PC-3 (cell line): ENCODE measurements at regions not wholly inside any gene's neighbourhood (a gene's known extent, or its start where the extent isn't known, plus 50 kb on each side); places are given as distances from the start of the nearest gene placed in this dataset.

Source experiments
- ATAC-seq: fragments of 200-7000 bp; cut with Tn5 transposase; 2 replicates; pipeline ENCODE4 v1.9.1; 2020; ENCODE audit warnings: mild to moderate bottlenecking, moderate library complexity
- BruUV-seq: library from RNA; stranded (reverse); fragments of 400-500 nt; replicated peaks from 2 replicates; lab custom pipeline; 2021; lab: Mats Ljungman, UMichigan
- CTCF ChIA-PET: fragments of 300-600 bp; sonication (Branson Sonifier 250); formaldehyde crosslinking; loops from one replicate; lab custom pipeline; 2022; ENCODE audit warnings: antibody characterized with exemption; lab: Charles Lee
- POLR2A ChIA-PET: fragments of 300-600 bp; sonication (Branson Sonifier 250); formaldehyde crosslinking; loops from one replicate; lab custom pipeline; 2022; ENCODE audit warnings: antibody characterized with exemption; ENCODE audit not compliant: unreplicated experiment; lab: Charles Lee
- DNase-seq: peaks from one replicate; pipeline ENCODE4 v3.0.0-alpha.2; 2015
- H2AFZ ChIP-seq: fragments of 300-600 bp; sonication (generic); 2 replicates; pipeline ENCODE4 v1.6.0; 2016; ENCODE audit warnings: antibody characterized with exemption, low read length
- H3F3A ChIP-seq: fragments of 300-600 bp; sonication (generic); one replicate; pipeline ENCODE4 v1.6.0; 2017; ENCODE audit warnings: antibody characterized with exemption, low read length, control low read depth, mild to moderate bottlenecking; ENCODE audit not compliant: unreplicated experiment
- H3K27ac ChIP-seq: fragments of 300-600 bp; sonication (generic); 2 replicates; pipeline ENCODE4 v1.5.1; 2016; ENCODE audit warnings: mild to moderate bottlenecking, low read length
- H3K27me3 ChIP-seq: fragments of 300-600 bp; sonication (generic); 2 replicates; pipeline ENCODE4 v1.6.1; 2016; ENCODE audit warnings: low read length, mixed read lengths
- H3K36me3 ChIP-seq: fragments of 300-600 bp; sonication (generic); 2 replicates; pipeline ENCODE4 v1.6.1; 2016; ENCODE audit warnings: low read depth, mixed run types, low read length, mixed read lengths
- H3K4me1 ChIP-seq: fragments of 300-600 bp; sonication (generic); 2 replicates; pipeline ENCODE4 v1.5.1; 2016; ENCODE audit warnings: low read length; ENCODE audit not compliant: insufficient read depth
- H3K4me2 ChIP-seq: fragments of 300-600 bp; sonication (generic); 2 replicates; pipeline ENCODE4 v1.6.0; 2016; ENCODE audit warnings: low read length
- H3K4me3 ChIP-seq: fragments of 300-600 bp; sonication (generic); 2 replicates; pipeline ENCODE4 v1.5.1; 2016; ENCODE audit warnings: mild to moderate bottlenecking, low read length, mixed read lengths
- H3K79me2 ChIP-seq: fragments of 300-600 bp; sonication (generic); 2 replicates; pipeline ENCODE4 v1.6.1; 2017; ENCODE audit warnings: low read length, mixed read lengths
- H3K9ac ChIP-seq: fragments of 300-600 bp; sonication (generic); 2 replicates; pipeline ENCODE4 v1.6.0; 2016; ENCODE audit warnings: mild to moderate bottlenecking, low read length
- H3K9me2 ChIP-seq: fragments of 300-600 bp; sonication (generic); replicated peaks from 2 replicates; pipeline ENCODE4 v1.6.1; 2016; ENCODE audit warnings: mixed run types, low read length, mixed read lengths
- H3K9me3 ChIP-seq: fragments of 300-600 bp; sonication (generic); 2 replicates; pipeline ENCODE4 v1.6.1; 2016; ENCODE audit warnings: low read length, mixed read lengths
- H4K20me1 ChIP-seq: fragments of 300-600 bp; sonication (generic); 2 replicates; pipeline ENCODE4 v1.6.1; 2016; ENCODE audit warnings: low read length, mixed read lengths
- EZH2 ChIP-seq: fragments of 300-600 bp; sonication (generic); IDR thresholded peaks from one replicate; pipeline ENCODE4 v1.6.1; 2017; ENCODE audit warnings: antibody characterized with exemption, mild to moderate bottlenecking, low read length; ENCODE audit not compliant: unreplicated experiment
- EZH2phosphoT487 ChIP-seq: fragments of 300-600 bp; sonication (generic); IDR thresholded peaks from 2 replicates; pipeline ENCODE4 v1.6.1; 2018; ENCODE audit warnings: mild to moderate bottlenecking, antibody characterized with exemption, low read length, borderline replicate concordance
- intact Hi-C: fragments of 100-400 bp; cut with micrococcal nuclease; formaldehyde crosslinking; loops from 2 replicates; pipeline ENCODE4 v1.9.0; 2023
- TF ChIP-seq, protein P1 (sequence below): fragments of 300-600 bp; sonication (generic); conservative IDR thresholded peaks from 2 replicates; pipeline ENCODE4 v1.5.1; 2017; ENCODE audit warnings: antibody characterized with exemption, low read depth, mild to moderate bottlenecking, low read length

DNA sequence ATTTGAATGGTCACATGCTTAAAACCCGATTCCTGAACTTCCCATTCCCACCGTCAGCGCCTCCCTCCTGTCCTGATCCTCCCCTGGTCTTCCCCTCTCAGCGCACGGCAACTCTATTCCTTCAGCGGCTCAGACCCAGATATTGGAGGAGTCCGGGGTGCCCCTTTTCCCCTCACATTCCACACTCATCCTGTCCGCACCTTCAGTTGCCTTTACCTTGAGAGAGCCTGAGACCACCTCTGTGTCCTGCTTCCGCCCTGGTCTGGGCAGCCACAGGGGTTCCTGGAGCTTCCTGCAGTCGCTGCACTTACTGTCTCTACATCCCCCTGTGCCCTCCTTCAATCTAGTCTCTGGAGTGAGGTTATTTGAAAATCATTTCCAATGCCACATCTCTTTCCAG, 193.4 kb downstream of the BCAS1 start:
- BruUV-seq: no TSS peak
- TF ChIP-seq EZH2phosphoT487 (no peak), EZH2 (no peak)
- TF ChIP-seq, protein P1, sequence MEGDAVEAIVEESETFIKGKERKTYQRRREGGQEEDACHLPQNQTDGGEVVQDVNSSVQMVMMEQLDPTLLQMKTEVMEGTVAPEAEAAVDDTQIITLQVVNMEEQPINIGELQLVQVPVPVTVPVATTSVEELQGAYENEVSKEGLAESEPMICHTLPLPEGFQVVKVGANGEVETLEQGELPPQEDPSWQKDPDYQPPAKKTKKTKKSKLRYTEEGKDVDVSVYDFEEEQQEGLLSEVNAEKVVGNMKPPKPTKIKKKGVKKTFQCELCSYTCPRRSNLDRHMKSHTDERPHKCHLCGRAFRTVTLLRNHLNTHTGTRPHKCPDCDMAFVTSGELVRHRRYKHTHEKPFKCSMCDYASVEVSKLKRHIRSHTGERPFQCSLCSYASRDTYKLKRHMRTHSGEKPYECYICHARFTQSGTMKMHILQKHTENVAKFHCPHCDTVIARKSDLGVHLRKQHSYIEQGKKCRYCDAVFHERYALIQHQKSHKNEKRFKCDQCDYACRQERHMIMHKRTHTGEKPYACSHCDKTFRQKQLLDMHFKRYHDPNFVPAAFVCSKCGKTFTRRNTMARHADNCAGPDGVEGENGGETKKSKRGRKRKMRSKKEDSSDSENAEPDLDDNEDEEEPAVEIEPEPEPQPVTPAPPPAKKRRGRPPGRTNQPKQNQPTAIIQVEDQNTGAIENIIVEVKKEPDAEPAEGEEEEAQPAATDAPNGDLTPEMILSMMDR: no peak
- Histone ChIP-seq H3K27me3 (no peaks in the 10 kb centered on the region), H2AFZ (no peak overlapping the region), H3K4me1 (peaks cover 14% of the 10 kb centered on the region), H3K36me3 (no peaks in the 10 kb centered on the region), H3K4me2 (no peak overlapping the region), H3F3A (no peaks in the 10 kb centered on the region), H4K20me1 (no peaks in the 10 kb centered on the region), H3K9ac (no peak overlapping the region), H3K79me2 (no peaks in the 10 kb centered on the region), H3K9me3 (no peaks in the 10 kb centered on the region), H3K9me2 (no peaks in the 10 kb centered on the region), H3K4me3 (no peak overlapping the region), H3K27ac (no peak overlapping the region)
- DNase-seq (no peak), ATAC-seq (no peak)
- intact Hi-C loops: no loop called here
- CTCF ChIA-PET: no interaction called here
- POLR2A ChIA-PET: no interaction called here

DNA sequence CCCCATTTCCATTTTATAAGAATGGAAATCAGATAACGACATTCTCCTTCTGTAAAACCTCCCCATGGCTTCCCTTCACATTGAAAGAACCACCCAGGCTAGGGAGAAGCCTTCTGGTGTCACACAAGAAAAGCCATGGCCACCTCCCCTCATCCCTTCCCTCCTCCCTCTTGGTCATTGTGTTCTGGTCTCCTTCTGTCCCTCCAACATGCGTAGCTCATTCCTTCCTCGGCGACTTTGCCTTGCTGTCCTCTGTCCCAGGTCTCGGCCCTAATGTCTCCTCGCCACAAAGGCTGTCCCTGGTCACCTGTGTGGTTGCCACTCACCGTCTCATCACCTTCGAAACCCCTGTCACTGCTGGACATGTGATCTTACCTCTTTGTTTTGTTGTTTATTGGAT, 193.9 kb downstream of the BCAS1 start:
- ATAC-seq: no peak
- H3K36me3 ChIP-seq: no peaks in the 10 kb centered on the region
- H3K9me2 ChIP-seq: no peaks in the 10 kb centered on the region
- H3K79me2 ChIP-seq: no peaks in the 10 kb centered on the region
- no TSS peak for BruUV-seq
- no peaks in the 10 kb centered on the region for H3F3A ChIP-seq
- H3K9ac ChIP-seq: no peak overlapping the region
- no peak for DNase-seq
- no peak overlapping the region for H3K27ac ChIP-seq
- H3K4me1 ChIP-seq: peaks cover 19% of the 10 kb centered on the region
- intact Hi-C loops: no loop called here
- H3K4me2 ChIP-seq: no peak overlapping the region
- no peak overlapping the region for H2AFZ ChIP-seq
- H4K20me1 ChIP-seq: no peaks in the 10 kb centered on the region
- no peak overlapping the region for H3K4me3 ChIP-seq
- no peaks in the 10 kb centered on the region for H3K27me3 ChIP-seq
- CTCF ChIA-PET: no interaction called here
- POLR2A ChIA-PET: no interaction called here
- no peaks in the 10 kb centered on the region for H3K9me3 ChIP-seq
- TF ChIP-seq EZH2 (no peak), EZH2phosphoT487 (no peak)

DNA sequence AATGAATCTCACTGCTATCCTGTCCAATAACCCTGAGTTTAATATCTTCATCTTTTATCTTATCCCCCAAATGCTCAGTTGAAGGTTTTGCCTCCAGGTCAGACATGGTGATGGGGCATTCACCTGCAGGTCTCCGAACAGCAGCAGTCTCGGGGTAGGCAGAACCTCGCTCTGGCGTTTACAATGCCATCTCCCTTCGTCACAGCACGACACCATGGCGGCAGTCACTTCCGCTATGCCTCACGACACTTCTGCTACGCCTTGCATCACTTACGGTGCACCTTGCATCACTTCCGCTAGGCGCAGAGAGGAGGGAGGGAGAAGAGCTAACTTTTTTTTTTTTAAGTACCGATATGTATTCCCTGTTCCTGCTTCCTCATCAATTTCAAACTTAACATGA, 194.9 kb downstream of the BCAS1 start:
- no peak for ATAC-seq
- no peak overlapping the region for H3K4me3 ChIP-seq
- H3K36me3 ChIP-seq: no peaks in the 10 kb centered on the region
- no peak overlapping the region for H3K4me2 ChIP-seq
- no peaks in the 10 kb centered on the region for H3K79me2 ChIP-seq
- H3K9me2 ChIP-seq: no peaks in the 10 kb centered on the region
- TF ChIP-seq EZH2phosphoT487: no peak
- no peak for TF ChIP-seq EZH2
- TF ChIP-seq, protein P1: no peak
- DNase-seq: no peak
- H3K4me1 ChIP-seq: peaks cover 28% of the 10 kb centered on the region
- ChIA-PET CTCF (no interaction called here), POLR2A (interaction anchor here (0.6 kb wide), 1 partner anchor 9 kb away, joined by 3 read pairs; no protein-coding TSS in a partner anchor)
- H3K9me3 ChIP-seq: no peaks in the 10 kb centered on the region
- no peak overlapping the region for H3K9ac ChIP-seq
- no peaks in the 10 kb centered on the region for H4K20me1 ChIP-seq
- no peaks in the 10 kb centered on the region for H3K27me3 ChIP-seq
- BruUV-seq: no TSS peak
- intact Hi-C loops: no loop called here
- H2AFZ ChIP-seq: no peak overlapping the region
- H3F3A ChIP-seq: no peaks in the 10 kb centered on the region
- H3K27ac ChIP-seq: no peak overlapping the region
